ENCODE measurements at regions not wholly inside any gene's neighbourhood (a gene's known extent, or its start where the extent isn't known, plus 50 kb on each side); places are given as distances from the start of the nearest gene placed in this dataset.

GRCh38 chr6:144467921-144468320 lies 182.8 kb downstream of the UTRN start:
- ATAC-seq (ENCODE audit: low read depth) (no peak), DNase-seq (no peak)
- no peak overlapping the region for H3K4me2 ChIP-seq (replicated peaks; ENCODE audit: low read depth, low read length, poor library complexity, severe bottlenecking)
- no peaks in the 10 kb centered on the region for H4K20me1 ChIP-seq (ENCODE audit: control insufficient read depth, insufficient read depth, low read length, poor library complexity, severe bottlenecking)
- no peaks in the 10 kb centered on the region for H3K4me1 ChIP-seq (ENCODE audit: control insufficient read depth in 2 of 2, insufficient read depth in 2 of 2, low read length in 2 of 2)
- H3K36me3 ChIP-seq (replicated peaks in 1 of 2; ENCODE audit: control extremely low read depth in 1 of 2, control insufficient read depth in 1 of 2, extremely low read depth in 1 of 2, insufficient read depth in 2 of 2, low read length in 1 of 2): peaks cover 9 to 81% of the 10 kb centered on the region in 2 experiments
- H3K4me3 Mint-ChIP-seq: no peak overlapping the region
- H3K79me2 ChIP-seq (ENCODE audit: control insufficient read depth, insufficient read depth, low read length): no peaks in the 10 kb centered on the region
- no peak overlapping the region for H3K27ac Mint-ChIP-seq
- H2AFZ ChIP-seq (ENCODE audit: insufficient read depth, low read depth, low read length, poor library complexity, severe bottlenecking): no peak overlapping the region
- no CpG with 5 or more reads among the region's 2 CpGs for WGBS (ENCODE audit: insufficient coverage)
- ChIA-PET CTCF (interaction anchor here (1.0 kb wide), 1 partner anchor 11 kb away, joined by 3 read pairs; no protein-coding TSS in a partner anchor), POLR2A (no interaction called here)
- H3K4me3 ChIP-seq (ENCODE audit: control extremely low read depth in 1 of 5, extremely low read depth in 1 of 5, insufficient read depth in 1 of 5, low read depth in 2 of 5, low read length in 4 of 5): no peak overlapping the region
- TF ChIP-seq EZH2 (IDR thresholded peaks at IDR 0.05; ENCODE audit: borderline replicate concordance, insufficient read depth, low read depth, low read length, poor library complexity, severe bottlenecking) (no peak), CTCF (IDR thresholded peaks at IDR 0.05) (no peak)
- H3K27me3 ChIP-seq (replicated peaks in 1 of 4; ENCODE audit: control extremely low read depth in 1 of 4, control insufficient read depth in 3 of 4, insufficient read depth in 4 of 4, low read length in 3 of 4): no peaks in the 10 kb centered on the region
- H3K27me3 Mint-ChIP-seq: no peaks in the 10 kb centered on the region
- no peaks in the 10 kb centered on the region for H3K4me1 Mint-ChIP-seq
- peaks cover 0 to 4% (median 0%) of the 10 kb centered on the region in 3 donors for H3K9me3 ChIP-seq (ENCODE audit: control extremely low read depth in 1 of 3, control insufficient read depth in 2 of 3, insufficient read depth in 1 of 3, low read length in 2 of 3)
- intact Hi-C loops (cut with micrococcal nuclease): no loop called here
- H3K27ac ChIP-seq (ENCODE audit: low read length in 2 of 2): no peak overlapping the region
- H3K9ac ChIP-seq (ENCODE audit: low read length): no peak overlapping the region
- no peaks in the 10 kb centered on the region for H3K9me3 Mint-ChIP-seq (ENCODE audit: insufficient read depth)

GRCh38 chr6:144468709-144469108 lies 183.6 kb downstream of the UTRN start:
- DNase-seq (no peak), ATAC-seq (ENCODE audit: low read depth) (no peak)
- H3K4me3 ChIP-seq (ENCODE audit: control extremely low read depth in 1 of 5, extremely low read depth in 1 of 5, insufficient read depth in 1 of 5, low read depth in 2 of 5, low read length in 4 of 5): no peak overlapping the region
- Mint-ChIP-seq H3K27ac (no peak overlapping the region), H3K27me3 (no peaks in the 10 kb centered on the region), H3K9me3 (ENCODE audit: insufficient read depth) (no peaks in the 10 kb centered on the region), H3K4me1 (no peaks in the 10 kb centered on the region), H3K4me3 (no peak overlapping the region)
- H3K27me3 ChIP-seq (replicated peaks in 1 of 4; ENCODE audit: control extremely low read depth in 1 of 4, control insufficient read depth in 3 of 4, insufficient read depth in 4 of 4, low read length in 3 of 4): no peaks in the 10 kb centered on the region
- no peaks in the 10 kb centered on the region for H4K20me1 ChIP-seq (ENCODE audit: control insufficient read depth, insufficient read depth, low read length, poor library complexity, severe bottlenecking)
- intact Hi-C loops (cut with micrococcal nuclease): no loop called here
- no peak overlapping the region for H3K9ac ChIP-seq (ENCODE audit: low read length)
- H3K27ac ChIP-seq (ENCODE audit: low read length in 2 of 2): no peak overlapping the region
- WGBS (ENCODE audit: insufficient coverage): 95% methylated on average over 7 of the region's 7 CpGs
- ChIA-PET POLR2A (no interaction called here), CTCF (interaction anchor here (1.0 kb wide), 1 partner anchor 11 kb away, joined by 3 read pairs; no protein-coding TSS in a partner anchor)
- peaks cover 14 to 82% of the 10 kb centered on the region in 2 experiments for H3K36me3 ChIP-seq (replicated peaks in 1 of 2; ENCODE audit: control extremely low read depth in 1 of 2, control insufficient read depth in 1 of 2, extremely low read depth in 1 of 2, insufficient read depth in 2 of 2, low read length in 1 of 2)
- no peaks in the 10 kb centered on the region for H3K79me2 ChIP-seq (ENCODE audit: control insufficient read depth, insufficient read depth, low read length)
- H2AFZ ChIP-seq (ENCODE audit: insufficient read depth, low read depth, low read length, poor library complexity, severe bottlenecking): no peak overlapping the region
- TF ChIP-seq CTCF (IDR thresholded peaks at IDR 0.05) (no peak), EZH2 (IDR thresholded peaks at IDR 0.05; ENCODE audit: borderline replicate concordance, insufficient read depth, low read depth, low read length, poor library complexity, severe bottlenecking) (no peak)
- no peaks in the 10 kb centered on the region for H3K4me1 ChIP-seq (ENCODE audit: control insufficient read depth in 2 of 2, insufficient read depth in 2 of 2, low read length in 2 of 2)
- H3K9me3 ChIP-seq (ENCODE audit: control extremely low read depth in 1 of 3, control insufficient read depth in 2 of 3, insufficient read depth in 1 of 3, low read length in 2 of 3): peaks cover 0 to 4% (median 0%) of the 10 kb centered on the region in 3 donors
- H3K4me2 ChIP-seq (replicated peaks; ENCODE audit: low read depth, low read length, poor library complexity, severe bottlenecking): no peak overlapping the region
